ENCODE measurements at regions not wholly inside any gene's neighbourhood (a gene's known extent, or its start where the extent isn't known, plus 50 kb on each side); places are given as distances from the start of the nearest gene placed in this dataset.

DNA sequence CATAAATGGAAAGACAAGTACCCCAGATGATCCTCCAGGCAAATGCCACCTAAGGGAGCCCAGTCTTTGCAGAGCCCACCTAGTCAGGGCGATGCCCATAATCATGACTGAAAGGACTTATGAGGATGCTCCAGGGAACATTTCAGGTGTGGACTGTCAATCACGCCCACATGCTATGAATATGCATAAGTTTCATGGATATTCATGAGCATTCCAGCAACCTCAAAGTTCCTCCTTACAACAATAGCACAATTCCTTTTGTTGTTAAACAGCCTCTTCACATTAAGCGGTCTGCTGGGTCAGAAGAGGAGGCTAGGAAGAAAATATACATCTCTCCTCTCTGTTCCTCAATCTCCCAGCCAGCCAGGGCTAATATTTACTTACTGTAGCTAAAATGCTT lies 161.6 kb downstream of the C5orf15 start:
- DNase-seq (ENCODE audit: extremely low read depth, low read depth, low spot score): no peak

DNA sequence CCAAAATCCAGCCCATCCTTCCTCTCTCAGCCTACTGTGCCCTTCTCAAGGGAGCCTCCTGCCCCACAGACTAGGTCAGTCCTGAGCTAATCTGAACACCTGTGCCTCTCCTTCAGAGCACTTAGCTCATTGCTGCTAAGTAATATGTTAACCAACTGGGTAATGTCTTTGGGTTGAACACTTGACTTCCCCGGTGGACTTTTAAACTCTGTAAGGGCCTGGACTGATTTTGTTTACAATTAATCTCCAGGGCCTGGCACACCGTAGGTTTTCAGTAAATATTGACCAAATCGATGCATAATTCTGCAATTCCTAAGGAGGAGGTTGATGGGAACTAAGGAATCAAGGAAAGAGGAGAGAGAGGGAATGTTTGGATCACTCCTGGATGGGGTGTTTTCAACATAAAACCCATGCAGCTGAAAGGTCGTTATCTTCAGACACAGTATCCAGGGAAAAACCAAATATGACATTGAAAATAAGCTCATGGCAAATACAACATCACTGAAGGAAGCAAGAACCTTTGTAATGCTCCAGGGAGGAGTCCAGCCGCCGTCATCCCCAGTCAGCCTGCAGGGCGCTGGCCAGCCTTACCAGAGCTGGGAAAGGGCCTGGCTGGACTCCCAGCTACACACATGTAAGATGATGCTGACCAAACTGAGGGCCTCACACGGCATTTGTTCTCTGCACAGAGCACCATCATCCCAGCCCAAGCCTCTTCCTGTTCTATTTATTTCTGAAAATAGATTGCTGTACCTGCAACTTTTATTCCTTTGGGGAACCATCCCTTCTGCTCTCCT lies 166.3 kb downstream of the C5orf15 start:
- DNase-seq (ENCODE audit: extremely low read depth, low read depth, low spot score): no peak

DNA sequence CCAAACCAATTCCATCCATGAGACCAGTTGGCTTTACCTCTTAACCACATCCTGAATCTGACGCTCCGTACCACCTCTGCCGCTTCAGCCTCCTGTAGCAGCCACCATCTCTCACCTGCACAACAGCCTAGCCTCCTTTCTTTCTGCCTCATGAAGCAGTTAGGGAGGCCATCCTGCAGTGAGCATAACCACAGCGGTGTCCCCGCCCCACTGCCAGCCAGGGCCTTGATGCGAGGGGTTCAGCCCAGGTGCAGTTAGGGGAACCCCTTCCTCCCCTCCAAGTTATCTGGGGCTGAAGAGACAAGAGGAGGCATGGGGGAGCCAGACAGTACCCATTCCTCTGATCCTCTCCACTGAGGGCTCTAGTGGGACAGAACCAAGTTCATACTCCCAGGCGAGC lies 167.0 kb downstream of the C5orf15 start:
- no peak for DNase-seq (ENCODE audit: extremely low read depth, low read depth, low spot score)

DNA sequence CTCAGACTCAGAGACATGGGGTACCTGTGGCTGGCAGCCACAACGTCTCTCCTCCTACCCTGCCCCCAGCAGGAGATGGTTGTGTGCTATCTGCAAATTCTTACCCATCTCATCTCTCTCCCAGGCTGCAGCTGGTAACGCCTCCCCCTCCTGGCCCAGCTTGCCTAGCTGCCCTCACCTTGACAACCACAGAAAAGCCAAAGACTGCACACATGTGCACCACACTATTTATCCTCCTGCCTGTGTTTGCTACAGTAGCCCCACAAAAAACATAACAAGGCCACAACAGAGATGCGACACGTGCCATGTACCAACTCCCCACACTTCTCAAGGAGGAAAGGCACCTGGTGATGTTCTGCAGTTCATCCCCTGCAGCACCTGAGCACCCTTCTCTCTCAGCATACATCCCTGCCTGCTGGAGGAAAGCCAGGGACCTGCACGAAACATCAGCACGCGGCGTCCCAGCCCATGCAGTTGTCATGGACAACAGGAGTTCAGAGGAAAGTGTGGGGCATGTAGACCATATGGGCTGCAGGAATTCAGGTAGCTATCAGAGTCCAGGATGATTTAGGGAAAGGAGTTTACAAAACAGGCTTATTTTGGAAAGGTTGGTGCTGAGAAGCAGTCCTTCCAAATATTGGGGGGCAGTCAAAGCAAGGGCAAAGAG lies 168.7 kb downstream of the C5orf15 start:
- DNase-seq (ENCODE audit: extremely low read depth, low read depth, low spot score): no peak

DNA sequence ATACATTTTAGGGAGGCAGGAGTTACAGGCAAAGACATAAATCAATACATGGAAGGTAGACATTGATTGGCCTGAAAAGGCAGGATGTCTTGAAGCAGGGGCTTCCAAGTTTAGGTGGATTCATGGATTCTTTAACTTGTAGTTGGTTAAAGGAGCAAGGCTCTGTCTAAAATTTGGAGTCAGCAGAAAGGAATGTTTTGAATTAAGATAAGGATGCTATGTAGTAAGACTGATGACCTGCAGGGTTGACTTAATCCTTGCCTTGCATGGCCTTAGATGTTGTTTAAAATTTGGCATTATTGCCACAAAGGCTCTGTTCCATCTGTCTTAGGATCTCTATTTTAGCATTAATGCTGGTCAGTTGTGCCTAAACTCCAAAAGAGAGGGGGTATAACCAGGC lies 171.3 kb downstream of the C5orf15 start:
- DNase-seq (ENCODE audit: extremely low read depth, low read depth, low spot score): no peak

DNA sequence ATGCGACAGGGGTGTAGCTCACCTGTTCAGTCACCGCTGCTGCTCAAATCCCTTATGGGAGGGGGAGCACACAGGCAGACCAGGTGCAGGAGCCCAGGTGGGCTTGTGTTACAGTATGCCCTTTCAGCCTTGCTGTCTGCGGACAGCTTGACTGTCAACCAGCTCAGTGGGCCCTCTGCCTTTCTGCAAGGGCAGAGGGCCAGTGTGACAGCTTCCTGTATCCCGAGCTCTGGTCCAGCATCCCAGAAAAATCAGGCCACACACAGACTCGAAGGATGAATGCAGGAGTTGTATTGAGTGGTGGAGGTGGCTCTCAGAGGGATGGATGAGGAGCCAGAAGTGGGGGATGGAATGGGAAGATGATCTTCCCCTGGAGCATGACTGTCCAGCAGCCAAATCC lies 172.2 kb downstream of the C5orf15 start:
- no peak for DNase-seq (ENCODE audit: extremely low read depth, low read depth, low spot score)

DNA sequence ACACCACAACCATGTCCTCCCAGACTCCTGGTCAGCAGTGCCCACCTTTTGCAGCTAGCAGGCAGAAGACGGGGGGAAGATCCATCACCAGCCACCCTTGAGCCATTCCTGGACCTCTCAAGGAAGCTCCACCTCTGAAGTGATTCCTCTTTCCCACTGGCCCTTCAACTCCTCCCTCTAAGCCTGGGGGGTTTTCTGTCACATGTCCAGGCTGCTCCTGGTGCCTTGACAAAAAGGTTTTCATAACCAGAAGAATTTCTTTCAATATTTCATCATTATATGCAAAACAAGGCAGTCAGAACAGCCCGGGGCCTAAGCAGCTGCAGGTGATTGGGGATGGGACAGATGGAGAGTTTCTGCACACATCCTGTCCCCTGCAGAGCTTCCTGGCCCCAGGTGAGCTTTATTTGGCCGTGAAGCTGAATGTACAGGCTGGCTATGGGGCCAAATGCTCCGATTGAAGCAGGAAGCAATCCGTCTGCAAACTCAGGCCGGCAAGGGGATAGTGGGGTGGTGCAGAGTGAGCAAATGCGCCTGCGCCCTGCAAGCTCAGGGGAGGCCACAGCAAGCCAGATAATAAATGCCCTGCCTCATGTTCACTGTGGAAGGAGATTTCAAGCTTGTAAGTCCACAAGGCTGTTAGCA lies 173.5 kb downstream of the C5orf15 start:
- no peak for DNase-seq (ENCODE audit: extremely low read depth, low read depth, low spot score)

DNA sequence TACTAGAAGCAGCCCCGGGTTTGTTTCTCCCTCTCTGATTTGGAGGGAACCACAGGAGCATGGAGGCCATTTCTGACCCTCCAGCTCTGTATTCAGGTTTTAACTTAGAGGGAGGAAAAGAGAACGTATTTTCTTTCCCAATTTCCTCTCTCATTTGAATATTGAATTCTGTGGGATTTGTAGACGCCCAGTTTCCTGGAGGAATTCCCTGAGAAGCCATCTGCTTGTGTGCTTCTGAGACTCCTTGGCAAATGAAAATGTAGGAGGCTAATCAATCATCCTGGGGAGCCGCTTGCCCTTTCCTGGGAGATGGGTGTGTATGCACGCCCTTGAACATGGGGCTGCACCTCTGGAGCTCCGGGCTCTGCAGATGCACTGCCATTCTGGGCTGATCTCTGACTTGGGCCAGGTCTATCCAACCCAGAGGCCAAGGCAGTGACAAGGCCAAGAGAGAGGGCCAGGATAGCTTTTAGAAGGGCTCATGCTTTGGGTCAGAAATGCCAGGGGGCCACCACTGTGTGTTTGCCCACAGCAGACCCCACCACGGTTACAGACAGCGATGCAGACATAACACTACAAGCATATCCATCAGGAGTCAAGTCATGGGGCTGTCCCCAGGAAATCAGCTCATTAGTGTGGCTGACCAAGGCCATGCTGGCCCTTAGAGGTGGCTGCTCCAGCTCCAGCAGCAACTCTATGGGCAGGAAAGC lies 174.5 kb downstream of the C5orf15 start:
- DNase-seq (ENCODE audit: extremely low read depth, low read depth, low spot score): no peak

DNA sequence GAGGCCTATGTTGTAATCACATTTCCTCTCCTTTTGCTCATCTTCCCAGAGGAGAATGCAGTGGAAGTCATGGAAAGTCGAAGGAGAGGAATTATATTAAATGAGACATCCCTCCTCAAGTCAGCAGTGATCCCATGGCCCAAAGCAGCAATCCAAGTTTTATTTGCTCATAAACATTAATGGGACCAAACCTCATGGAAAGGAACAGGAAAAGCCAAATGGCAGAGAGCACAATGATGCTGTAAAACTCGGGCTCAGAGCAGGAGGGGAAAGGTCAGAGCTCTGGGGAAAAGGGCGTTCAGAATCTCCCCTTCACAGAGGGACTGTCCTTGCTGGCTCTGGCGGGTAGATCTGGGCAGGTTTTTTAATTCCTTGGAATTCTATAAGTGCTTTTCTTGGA lies 175.8 kb downstream of the C5orf15 start:
- DNase-seq (ENCODE audit: extremely low read depth, low read depth, low spot score): no peak

DNA sequence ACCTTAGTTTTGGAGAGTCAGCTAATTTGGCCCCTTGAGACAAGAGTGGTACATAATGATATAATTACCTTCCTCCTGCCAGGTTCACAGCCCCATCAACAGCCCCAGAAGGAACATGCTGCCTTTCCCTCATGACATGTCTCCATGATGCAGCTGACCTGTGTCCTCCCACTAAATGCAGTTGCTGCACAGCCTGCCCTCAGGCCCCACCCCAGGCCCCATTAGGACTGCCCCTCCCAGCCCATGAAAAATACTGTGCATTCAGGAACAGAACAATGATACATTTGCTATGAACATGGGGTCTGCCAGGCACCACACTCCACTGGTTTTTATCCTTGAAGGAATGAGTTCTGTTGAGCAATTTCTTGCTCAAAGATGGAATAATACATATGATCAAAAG lies 176.4 kb downstream of the C5orf15 start:
- DNase-seq (ENCODE audit: extremely low read depth, low read depth, low spot score): no peak

DNA sequence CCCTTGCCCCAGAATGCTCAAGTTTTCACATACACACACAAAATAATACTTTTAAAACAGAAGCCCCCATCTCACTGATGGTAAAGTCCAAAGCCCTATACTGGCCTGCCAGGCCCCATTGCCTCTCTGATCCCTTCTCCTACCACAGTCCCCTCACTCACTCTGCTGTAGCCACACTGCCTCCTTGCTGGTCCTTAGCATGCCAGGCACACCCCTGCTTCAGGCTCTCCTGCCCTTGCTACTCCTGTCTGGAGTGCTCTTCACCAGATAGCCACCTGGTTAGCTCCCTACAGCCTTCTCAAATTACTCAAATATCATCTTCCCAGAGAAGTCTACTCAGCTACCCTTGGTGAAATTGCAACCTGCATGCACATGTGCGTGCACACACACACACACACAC lies 177.5 kb downstream of the C5orf15 start:
- DNase-seq (ENCODE audit: extremely low read depth, low read depth, low spot score): no peak

DNA sequence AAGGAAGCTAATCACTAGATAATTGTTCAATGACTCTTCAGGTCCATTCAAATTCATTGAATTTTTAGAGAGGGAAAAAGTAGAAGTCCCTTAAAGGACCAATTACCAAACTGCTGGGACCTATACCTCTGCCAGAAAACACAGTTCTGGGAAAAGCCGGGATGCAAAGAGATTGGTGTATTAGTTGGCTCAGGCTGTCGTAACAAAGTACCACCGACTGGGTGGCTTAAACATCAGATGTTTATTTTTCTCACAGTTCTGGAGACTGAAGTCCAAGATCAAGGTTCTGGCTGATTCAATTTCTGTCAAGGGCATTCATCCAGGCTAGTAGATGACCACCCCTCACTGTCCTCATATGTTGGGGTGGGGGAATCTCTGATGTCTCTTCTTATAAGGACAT lies 177.1 kb upstream of the FSTL4 start:
- DNase-seq (ENCODE audit: extremely low read depth, low read depth, low spot score): no peak

DNA sequence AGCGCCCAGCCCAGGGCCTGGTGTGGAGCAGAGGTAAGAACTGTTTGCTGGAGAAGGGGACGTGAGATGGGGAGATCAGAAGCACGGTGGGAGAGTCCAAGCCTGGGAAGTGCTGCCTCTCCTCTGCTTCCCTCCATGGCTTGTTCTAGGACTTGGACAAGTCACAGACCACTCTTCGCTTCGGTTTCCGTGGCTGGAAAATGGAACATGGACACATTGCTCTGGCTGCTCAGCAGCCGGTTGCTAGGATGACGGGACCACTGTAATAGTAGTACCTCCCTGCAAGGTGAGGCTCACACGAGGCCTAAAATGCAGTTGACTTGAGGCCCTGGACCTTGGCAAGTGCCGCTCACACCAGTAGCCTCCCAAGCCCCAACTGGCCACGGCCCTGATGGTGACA lies 175.8 kb upstream of the FSTL4 start:
- DNase-seq (ENCODE audit: extremely low read depth, low read depth, low spot score): no peak

DNA sequence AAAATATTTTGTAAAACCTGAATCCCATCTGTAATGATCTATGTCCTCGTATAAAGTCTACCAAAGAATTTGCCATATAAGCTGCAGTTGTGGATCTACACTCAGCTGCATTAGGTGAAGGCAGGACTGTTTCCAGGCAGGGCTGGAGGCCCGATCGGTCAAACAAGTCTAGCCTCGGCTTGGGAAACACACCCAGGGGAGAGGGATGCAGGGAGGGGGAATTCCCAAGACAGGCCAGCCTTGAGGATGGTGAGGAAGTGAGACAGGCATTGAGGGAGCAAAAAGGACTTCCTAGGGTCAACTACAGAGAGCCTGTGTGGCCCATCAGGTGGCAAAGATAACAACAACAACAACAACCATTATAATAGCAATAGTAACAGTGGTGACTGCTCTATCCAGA lies 174.1 kb upstream of the FSTL4 start:
- DNase-seq (ENCODE audit: extremely low read depth, low read depth, low spot score): no peak

DNA sequence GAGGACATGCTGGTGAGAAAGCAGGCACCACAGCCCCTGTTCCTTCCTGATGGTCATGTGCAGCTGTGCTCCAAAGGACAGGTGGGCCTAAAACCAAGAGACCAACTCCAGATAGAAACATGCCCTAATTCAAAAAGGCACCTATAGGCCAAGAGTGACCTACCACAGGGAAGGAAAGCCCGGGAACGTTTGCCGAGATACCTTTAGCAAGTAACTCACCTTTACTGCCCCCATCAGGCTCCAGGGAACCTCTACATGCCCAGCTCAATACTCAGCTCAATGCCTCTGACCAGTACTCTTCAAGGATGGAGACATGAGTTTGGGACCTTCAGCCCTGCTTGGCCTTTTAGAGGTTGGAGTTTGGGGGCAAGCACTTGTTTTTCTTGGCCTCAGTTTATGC lies 172.8 kb upstream of the FSTL4 start:
- DNase-seq (ENCODE audit: extremely low read depth, low read depth, low spot score): no peak

DNA sequence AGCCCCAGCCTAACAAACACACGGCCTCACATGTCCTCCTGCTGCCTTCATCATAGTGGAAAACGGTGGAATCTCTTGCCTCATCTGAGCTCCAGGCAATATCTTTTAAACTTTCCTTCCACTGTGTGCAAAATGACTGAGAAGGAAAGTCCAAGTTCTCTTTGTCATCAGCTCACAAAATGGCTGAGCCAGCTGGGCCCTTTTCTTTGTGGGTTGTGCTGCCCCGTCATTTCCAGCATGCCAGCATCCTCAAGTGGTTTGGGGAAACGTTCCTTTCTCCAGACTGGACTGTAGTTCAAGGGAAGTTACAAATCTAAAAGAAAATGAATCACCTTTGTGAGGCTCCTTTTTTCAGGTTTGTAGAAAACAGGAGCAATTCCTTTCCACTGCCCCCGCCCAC lies 171.1 kb upstream of the FSTL4 start:
- DNase-seq (ENCODE audit: extremely low read depth, low read depth, low spot score): no peak

DNA sequence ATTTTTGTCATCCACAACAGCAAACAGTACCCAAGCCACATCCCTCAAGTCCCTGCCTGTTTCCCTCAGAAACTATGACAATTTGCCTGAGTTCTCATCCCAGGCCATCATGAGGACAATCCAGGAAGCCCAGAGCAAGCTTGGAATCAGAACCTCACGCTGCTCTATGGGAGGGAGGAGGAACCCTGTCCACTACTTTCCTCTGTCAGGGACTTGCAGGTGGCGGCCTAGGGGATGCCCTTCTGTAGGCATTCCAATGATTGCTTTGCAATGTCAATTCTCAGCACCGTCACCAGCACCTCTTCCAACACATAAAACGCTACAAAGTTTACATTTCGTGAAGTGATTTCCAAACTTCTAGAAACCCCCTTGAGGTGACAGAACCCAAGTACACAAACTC lies 170.4 kb upstream of the FSTL4 start:
- DNase-seq (ENCODE audit: extremely low read depth, low read depth, low spot score): no peak

DNA sequence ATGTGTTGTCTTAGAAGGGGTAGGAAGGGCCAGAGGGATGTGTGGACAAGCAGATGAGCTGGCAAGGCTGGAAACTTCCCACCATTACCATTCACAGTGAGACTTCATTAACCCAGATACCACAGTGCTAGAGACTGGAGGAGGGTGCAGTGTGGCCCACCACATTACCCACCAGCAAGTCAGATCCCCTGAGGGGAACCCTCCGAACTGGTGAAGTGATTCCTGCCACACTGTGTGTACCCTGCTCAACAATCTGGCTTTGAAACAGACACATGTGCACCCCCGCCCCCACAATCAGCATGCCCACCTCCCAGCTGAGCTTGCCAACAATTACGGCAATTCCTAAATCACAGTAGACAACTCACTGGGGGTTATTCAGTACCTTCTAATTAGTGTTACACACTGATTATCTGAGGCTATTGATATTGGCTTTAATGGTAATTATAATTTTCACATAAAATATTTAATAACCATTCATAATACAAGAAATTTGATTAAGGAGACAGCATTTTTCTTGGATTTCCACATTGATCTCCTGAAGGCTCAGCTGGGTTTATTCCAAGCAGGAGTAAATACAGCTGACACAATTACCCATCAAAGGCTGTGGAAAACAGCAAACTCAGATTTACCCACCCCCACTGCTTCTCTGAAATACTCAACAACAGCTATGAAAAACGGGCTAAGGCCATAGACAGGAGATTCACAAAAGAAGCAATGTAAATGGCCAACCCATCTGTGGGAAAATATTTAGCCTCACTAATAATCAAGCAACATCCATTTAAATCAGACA lies 169.3 kb upstream of the FSTL4 start:
- DNase-seq (ENCODE audit: extremely low read depth, low read depth, low spot score): no peak

DNA sequence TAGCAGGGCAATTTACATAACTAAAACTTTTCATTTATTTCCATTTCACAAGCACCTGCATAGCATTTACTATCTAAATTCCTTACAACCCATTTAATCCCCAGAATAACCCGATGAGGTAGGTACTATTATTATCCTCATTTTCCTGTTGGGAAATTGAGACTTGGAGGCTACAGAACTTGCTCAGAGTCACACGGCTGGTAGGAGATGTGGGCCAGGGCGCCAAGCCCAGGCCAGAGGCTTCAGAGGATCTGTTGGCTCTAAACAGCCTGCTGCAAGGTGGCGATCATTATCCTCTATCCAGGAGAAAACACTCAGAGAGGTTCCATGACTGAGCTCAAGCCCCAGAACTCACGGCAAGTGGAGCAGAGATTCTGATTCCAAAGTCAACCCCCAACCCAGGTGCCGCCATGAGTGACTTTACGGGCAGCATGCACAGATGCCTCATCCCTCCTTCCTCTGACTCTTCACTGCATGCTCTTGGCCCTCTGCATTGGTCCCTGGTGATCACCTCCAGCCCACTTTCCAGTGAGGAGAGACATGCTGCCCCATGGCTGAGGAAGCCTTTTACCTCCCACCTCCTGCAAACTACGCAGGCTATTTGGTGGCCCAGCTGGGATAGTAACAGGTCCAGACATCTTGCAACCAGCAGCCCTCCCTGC lies 168.4 kb upstream of the FSTL4 start:
- DNase-seq (ENCODE audit: extremely low read depth, low read depth, low spot score): no peak

DNA sequence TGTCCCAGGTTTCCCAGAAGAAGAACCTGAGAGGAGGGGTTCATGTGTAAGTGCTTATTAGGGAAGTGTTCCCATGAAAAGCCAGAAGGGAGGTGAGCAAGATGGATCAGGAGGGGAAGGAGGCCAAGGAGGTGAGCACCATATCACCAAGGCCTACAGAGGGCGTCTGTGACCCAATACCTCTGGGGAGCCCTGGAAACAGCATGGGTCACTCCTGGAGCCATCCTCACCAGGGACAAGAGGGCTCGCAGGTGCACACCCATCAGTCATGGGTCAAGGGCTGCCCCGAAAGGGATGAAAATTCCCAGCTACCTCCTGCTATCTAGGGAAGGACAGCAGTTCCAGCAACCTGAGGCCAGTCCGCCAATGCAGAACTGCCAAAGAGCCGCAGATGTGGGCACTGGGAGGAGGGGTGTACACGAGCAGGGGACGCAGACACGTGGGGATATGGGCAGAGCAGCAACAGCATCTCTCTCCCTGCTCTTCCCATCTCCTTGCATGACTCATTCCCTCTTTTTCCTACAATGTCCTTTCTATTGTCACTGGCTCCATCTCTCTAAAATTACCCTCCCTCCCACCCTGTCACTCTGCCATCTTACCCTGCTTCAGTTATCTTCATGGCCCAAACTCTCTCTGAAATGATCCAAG lies 167.6 kb upstream of the FSTL4 start:
- DNase-seq (ENCODE audit: extremely low read depth, low read depth, low spot score): no peak

Measured in glomerular endothelial cell (primary cell).